H1 (cell line): ENCODE measurements at regions not wholly inside any gene's neighbourhood (a gene's known extent, or its start where the extent isn't known, plus 50 kb on each side); places are given as distances from the start of the nearest gene placed in this dataset.

Experiments
- CTCF ChIA-PET: fragments of 300-600 bp; sonication (Branson Sonifier 250); formaldehyde crosslinking; loops from one replicate; lab custom pipeline; 2021; ENCODE audit not compliant: partially characterized antibody; lab: Charles Lee
- POLR2A ChIA-PET: fragments of 300-600 bp; sonication (Branson Sonifier 250); formaldehyde crosslinking; loops from one replicate; lab custom pipeline; 2021; ENCODE audit warnings: inconsistent platforms; ENCODE audit not compliant: partially characterized antibody; lab: Charles Lee
- DNase-seq, 2 experiments: peaks; one replicate each; pipeline versions ENCODE4 v3.0.0 to v3.0.0-alpha.2; 2010 to 2022; ENCODE audit warnings: low spot score in 2 of 2, low read depth in 1 of 2, mixed read lengths in 1 of 2
- FAIRE-seq: peaks from 2 replicates; lab custom pipeline; 2011; peaks lifted over from hg19 to GRCh38; lab: Jason Lieb, UNC
- H2AFZ ChIP-seq: 2 replicates; pipeline ENCODE4 v1.8.1; 2012; ENCODE audit warnings: low read length, inconsistent platforms
- H2AK5ac ChIP-seq: 2 replicates; pipeline ENCODE4 v1.6.1; 2013; ENCODE audit warnings: low read depth, low read length
- H2BK120ac ChIP-seq: replicated peaks from 2 replicates; pipeline ENCODE3; 2013; ENCODE audit warnings: low read depth, low read length, inconsistent platforms
- H2BK12ac ChIP-seq: 2 replicates; pipeline ENCODE4 v1.6.1; 2013; ENCODE audit warnings: low read depth, low read length
- H2BK15ac ChIP-seq: 2 replicates; pipeline ENCODE4 v1.6.1; 2013; ENCODE audit warnings: low read length
- H2BK20ac ChIP-seq: 2 replicates; pipeline ENCODE4 v1.6.1; 2013; ENCODE audit warnings: low read length
- H2BK5ac ChIP-seq: 2 replicates; pipeline ENCODE4 v1.6.1; 2013; ENCODE audit warnings: low read depth, low read length
- H3K14ac ChIP-seq: 2 replicates; pipeline ENCODE4 v1.6.1; 2013; ENCODE audit warnings: inconsistent platforms; ENCODE audit not compliant: insufficient read length
- H3K18ac ChIP-seq: 2 replicates; pipeline ENCODE4 v1.6.1; 2013; ENCODE audit warnings: low read length; ENCODE audit errors: extremely low read depth
- H3K23ac ChIP-seq: 2 replicates; pipeline ENCODE4 v1.6.1; 2013; ENCODE audit warnings: inconsistent platforms; ENCODE audit not compliant: insufficient read length
- H3K23me2 ChIP-seq: 2 replicates; pipeline ENCODE4 v1.6.1; 2013; ENCODE audit warnings: low read depth, low read length
- H3K27ac ChIP-seq: 2 replicates; pipeline ENCODE4 v1.6.1; 2011; ENCODE audit warnings: low read depth, low read length, inconsistent platforms
- H3K27me3 ChIP-seq, 4 experiments: replicated peaks in 1 of 4; 1 replicate in 1 of 4; 2 replicates in 3 of 4; pipeline versions ENCODE4 v1.6.1 to v1.8.1; 2011 to 2013; ENCODE audit warnings: low read length in 3 of 4, mild to moderate bottlenecking in 3 of 4, inconsistent platforms in 2 of 4, mixed read lengths in 2 of 4, moderate library complexity in 1 of 4; ENCODE audit not compliant: control insufficient read depth in 3 of 4, insufficient read depth in 3 of 4; ENCODE audit errors: extremely low read depth in 1 of 4
- H3K36me3 ChIP-seq, 4 experiments: 2 replicates each; pipeline versions ENCODE4 v1.6.1 to v1.8.1; 2011 to 2013; ENCODE audit warnings: mild to moderate bottlenecking in 4 of 4, low read length in 3 of 4, moderate library complexity in 2 of 4, control low read depth in 1 of 4, inconsistent platforms in 1 of 4; ENCODE audit not compliant: insufficient read depth in 4 of 4, control insufficient read depth in 2 of 4
- H3K4ac ChIP-seq: replicated peaks from 2 replicates; pipeline ENCODE3; 2013; ENCODE audit warnings: low read length, low read depth, mixed read lengths, inconsistent platforms; ENCODE audit not compliant: insufficient read length
- H3K4me1 ChIP-seq, 4 experiments: replicated peaks in 1 of 4; 1 replicate in 1 of 4; 2 replicates in 3 of 4; pipeline versions ENCODE4 v1.6.1 to v1.8.1; 2011 to 2013; ENCODE audit warnings: low read length in 3 of 4, inconsistent platforms in 2 of 4, mixed read lengths in 1 of 4; ENCODE audit not compliant: insufficient read depth in 4 of 4, control insufficient read depth in 3 of 4
- H3K4me2 ChIP-seq, 2 experiments: 2 replicates each; pipeline versions ENCODE4 v1.6.1 to v1.8.1; 2011 to 2013; ENCODE audit warnings: low read depth in 2 of 2, low read length in 2 of 2, control low read depth in 1 of 2, inconsistent platforms in 1 of 2, mild to moderate bottlenecking in 1 of 2; ENCODE audit not compliant: insufficient read depth in 1 of 2
- H3K4me3 ChIP-seq, 4 experiments: fragments of 200-600, 300-600 bp in 1 of 4; sonication (generic), shearing (Covaris generic), sonication (Bioruptor Twin) in 1 of 4; 2 replicates each; pipeline versions ENCODE4 v1.5.1 to v1.8.1; 2011 to 2016; ENCODE audit warnings: low read length in 4 of 4, low read depth in 3 of 4, control low read depth in 2 of 4, inconsistent platforms in 2 of 4, mild to moderate bottlenecking in 2 of 4, mixed read lengths in 1 of 4, moderate library complexity in 1 of 4; ENCODE audit not compliant: insufficient read depth in 2 of 4; ENCODE audit errors: extremely low read depth in 1 of 4
- H3K56ac ChIP-seq: replicated peaks from 2 replicates; pipeline ENCODE3; 2013; ENCODE audit warnings: low read depth, mild to moderate bottlenecking, mixed read lengths, low read length, inconsistent platforms; ENCODE audit not compliant: insufficient read length
- H3K79me1 ChIP-seq: 2 replicates; pipeline ENCODE4 v1.6.1; 2013; ENCODE audit warnings: low read depth, low read length, control low read depth
- H3K79me2 ChIP-seq, 2 experiments: 2 replicates each; pipeline versions ENCODE4 v1.6.1 to v1.8.1; 2012 to 2013; ENCODE audit warnings: low read length in 2 of 2, mild to moderate bottlenecking in 2 of 2, inconsistent platforms in 1 of 2; ENCODE audit not compliant: insufficient read depth in 2 of 2, control insufficient read depth in 1 of 2
- H3K9ac ChIP-seq, 4 experiments: replicated peaks in 1 of 4; 1 replicate in 1 of 4; 2 replicates in 3 of 4; pipeline versions ENCODE4 v1.6.1 to v1.8.1; 2011 to 2013; ENCODE audit warnings: low read depth in 3 of 4, low read length in 3 of 4, control low read depth in 2 of 4, mild to moderate bottlenecking in 2 of 4, moderate library complexity in 2 of 4, inconsistent platforms in 1 of 4; ENCODE audit errors: extremely low read depth in 1 of 4
- H3K9me3 ChIP-seq, 2 experiments: 2 replicates each; pipeline versions ENCODE4 v1.6.1 to v1.8.1; 2012 to 2013; ENCODE audit warnings: mild to moderate bottlenecking in 2 of 2, moderate library complexity in 2 of 2, control low read depth in 1 of 2, inconsistent platforms in 1 of 2, low read depth in 1 of 2, low read length in 1 of 2, mixed read lengths in 1 of 2; ENCODE audit not compliant: insufficient read depth in 2 of 2
- H4K20me1 ChIP-seq, 2 experiments: replicated peaks in 1 of 2; 2 replicates each; pipeline versions ENCODE3 to v1.8.1; 2011 to 2013; ENCODE audit warnings: inconsistent platforms in 2 of 2, low read length in 2 of 2, mild to moderate bottlenecking in 1 of 2; ENCODE audit not compliant: insufficient read depth in 2 of 2, control insufficient read depth in 1 of 2
- H4K5ac ChIP-seq: 2 replicates; pipeline ENCODE4 v1.6.1; 2013; ENCODE audit warnings: low read length, low read depth, mixed read lengths, inconsistent platforms; ENCODE audit not compliant: insufficient read length
- H4K8ac ChIP-seq: 2 replicates; pipeline ENCODE4 v1.8.0; 2013; ENCODE audit warnings: mild to moderate bottlenecking, moderate library complexity, low read length, inconsistent platforms; ENCODE audit not compliant: insufficient read depth; ENCODE audit errors: extremely low read depth
- H4K91ac ChIP-seq: replicated peaks from 2 replicates; pipeline ENCODE3; 2013; ENCODE audit warnings: low read length, mixed read lengths, inconsistent platforms; ENCODE audit not compliant: insufficient read length
- CBX8 ChIP-seq: fragments of 300-800, 300-1000 bp; sonication (generic); IDR thresholded peaks from 2 replicates; pipeline ENCODE4 v1.7.1; 2016; ENCODE audit warnings: low read depth, low read length, borderline replicate concordance
- CEBPB ChIP-seq: IDR thresholded peaks from 2 replicates; pipeline ENCODE4 v1.6.1; 2012; ENCODE audit warnings: low read depth, low read length
- E2F6 ChIP-seq: IDR thresholded peaks from 2 replicates; pipeline ENCODE4 v1.6.1; 2012; ENCODE audit warnings: inconsistent platforms
- KDM1A ChIP-seq: fragments of 200-600, 300-600 bp; sonication (generic); IDR thresholded peaks from 2 replicates; pipeline ENCODE4 v1.7.1; 2016; ENCODE audit warnings: mild to moderate bottlenecking, low read length, borderline replicate concordance
- KDM4A ChIP-seq: IDR thresholded peaks from one replicate; pipeline ENCODE4 v1.7.1; 2012; ENCODE audit warnings: low read depth, mild to moderate bottlenecking, moderate library complexity, low read length, inconsistent platforms; ENCODE audit not compliant: severe bottlenecking
- MAFK ChIP-seq: IDR thresholded peaks from 2 replicates; pipeline ENCODE4 v1.6.1; 2012; ENCODE audit warnings: low read depth, mild to moderate bottlenecking, improper control_type of control experiment, low read length
- NANOG ChIP-seq: IDR thresholded peaks from 2 replicates; pipeline ENCODE4 v1.6.1; 2011; ENCODE audit warnings: low read length, low read depth, mild to moderate bottlenecking, inconsistent platforms; ENCODE audit not compliant: insufficient read depth, poor library complexity, severe bottlenecking
- RBBP5 ChIP-seq: IDR thresholded peaks from 2 replicates; pipeline ENCODE4 v1.7.1; 2012; ENCODE audit warnings: low read depth, mild to moderate bottlenecking, inconsistent platforms, low read length, moderate library complexity, borderline replicate concordance
- RFX5 ChIP-seq: IDR thresholded peaks from 2 replicates; pipeline ENCODE4 v1.6.1; 2011; ENCODE audit warnings: low read depth, low read length, improper control_type of control experiment, borderline replicate concordance
- SRF ChIP-seq: IDR thresholded peaks from 2 replicates; pipeline ENCODE4 v1.6.1; 2011; ENCODE audit warnings: mild to moderate bottlenecking, low read depth, low read length, moderate library complexity
- TAF7 ChIP-seq: optimal IDR thresholded peaks from 2 replicates; pipeline ENCODE3; 2011; ENCODE audit warnings: low read depth, mild to moderate bottlenecking, inconsistent platforms, low read length, moderate library complexity, borderline replicate concordance
- TCF12 ChIP-seq: IDR thresholded peaks from 2 replicates; pipeline ENCODE4 v1.6.1; 2011; ENCODE audit warnings: low read depth, mild to moderate bottlenecking, low read length
- ZNF274 ChIP-seq: IDR thresholded peaks from 2 replicates; pipeline ENCODE4 v1.7.0; 2012; ENCODE audit warnings: low read length, borderline replicate concordance; ENCODE audit errors: extremely low read depth
- WGBS, 2 experiments: shearing (Covaris generic) in 1 of 2; methylation state at CpG; one replicate each; pipeline versions ENCODE4 v1.1.6 to v1.1.7; 2013 to 2015; ENCODE audit warnings: low lambda C conversion rate in 2 of 2, mixed read lengths in 2 of 2, inconsistent platforms in 1 of 2, low coverage in 1 of 2, missing lambda C conversion rate in 1 of 2; ENCODE audit not compliant: insufficient replicate concordance in 2 of 2, insufficient coverage in 1 of 2, insufficient read length in 1 of 2; ENCODE audit errors: extremely low coverage in 1 of 2, missing lambda C conversion rate in 1 of 2; 5-methylcytosine and 5-hydroxymethylcytosine counted together
- TF ChIP-seq, protein P1 (sequence below): IDR thresholded peaks from 2 replicates; pipeline ENCODE4 v1.6.1; 2011; ENCODE audit warnings: low read depth, mild to moderate bottlenecking, low read length; ENCODE audit not compliant: insufficient read depth

- Histone ChIP-seq H3K4me2 (no peak overlapping the region), H3K79me1 (no peaks in the 10 kb centered on the region), H3K9ac (no peak overlapping the region), H4K8ac (no peak overlapping the region), H3K36me3 (no peaks in the 10 kb centered on the region), H2BK12ac (no peak overlapping the region), H3K27me3 (no peaks in the 10 kb centered on the region), H4K5ac (no peak overlapping the region), H2BK15ac (no peak overlapping the region), H3K4me1 (no peaks in the 10 kb centered on the region), H3K4me3 (no peak overlapping the region), H4K20me1 (no peaks in the 10 kb centered on the region), H3K23me2 (no peaks in the 10 kb centered on the region), H2BK20ac (no peak overlapping the region), H2BK120ac (no peak overlapping the region), H3K27ac (no peak overlapping the region), H3K4ac (no peak overlapping the region), H3K18ac (no peak overlapping the region), H2AFZ (0 out of 2 replicates have a peak overlapping the region, but pooled peaks have one; percentile 49), H2BK5ac (no peak overlapping the region), H3K79me2 (no peaks in the 10 kb centered on the region; a peak in 1 of 4 replicates), H3K14ac (no peak overlapping the region), H3K9me3 (peaks cover 0 to 4% of the 10 kb centered on the region in 2 experiments; a peak in 1 of 4 replicates), H3K56ac (no peak overlapping the region), H2AK5ac (no peak overlapping the region), H3K23ac (no peak overlapping the region), H4K91ac (no peak overlapping the region)
- DNase-seq (no peak), FAIRE-seq (no peak)
- ChIA-PET CTCF (no interaction called here), POLR2A (no interaction called here)
- 95% methylated on average over 5 of the region's 5 CpGs; no CpG with 5 or more reads in 1 of the 2 experiments for WGBS, 2 experiments
- no peak for TF ChIP-seq CEBPB
- TF ChIP-seq, protein P1, sequence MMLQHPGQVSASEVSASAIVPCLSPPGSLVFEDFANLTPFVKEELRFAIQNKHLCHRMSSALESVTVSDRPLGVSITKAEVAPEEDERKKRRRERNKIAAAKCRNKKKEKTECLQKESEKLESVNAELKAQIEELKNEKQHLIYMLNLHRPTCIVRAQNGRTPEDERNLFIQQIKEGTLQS = no peak
- no peak for TF ChIP-seq E2F6
- TF ChIP-seq TAF7 = no peak
- no peak for TF ChIP-seq RBBP5
- TF ChIP-seq KDM4A = no peak
- TF ChIP-seq SRF = no peak
- no peak for TF ChIP-seq KDM1A
- no peak for TF ChIP-seq ZNF274
- no peak for TF ChIP-seq CBX8
- no peak for TF ChIP-seq NANOG
- no peak for TF ChIP-seq MAFK
- TF ChIP-seq TCF12 = no peak
- no peak for TF ChIP-seq RFX5
Measured at GRCh38 chr10:2246747-2247146, 509.4 kb upstream of the ADARB2 start.
